Esophagus squamous epithelium (tissue), 5 donors: ENCODE measurements at regions not wholly inside any gene's neighbourhood (a gene's known extent, or its start where the extent isn't known, plus 50 kb on each side); places are given as distances from the start of the nearest gene placed in this dataset.

Experiments
- DNase-seq: peaks from one replicate; lab custom pipeline; 2025; lab: John Stamatoyannopoulos, UW
- H3K27ac ChIP-seq, 4 donors: fragments of 200-600 bp; sonication (generic); one replicate each; pipeline ENCODE4 v1.5.1; 2016 to 2019; ENCODE audit warnings: mild to moderate bottlenecking in 1 of 4
- H3K27me3 ChIP-seq, 4 donors: fragments of 200-600 bp; sonication (generic); 1 replicate in 3 of 4; 2 replicates in 1 of 4; pipeline versions ENCODE4 v1.5.1 to v1.6.0; 2017 to 2021; ENCODE audit warnings: antibody characterized with exemption in 1 of 4
- H3K36me3 ChIP-seq, 3 donors: fragments of 200-600 bp; sonication (generic); one replicate each; pipeline ENCODE4 v1.5.1; 2016 to 2019
- H3K4me1 ChIP-seq, 3 donors: fragments of 200-600 bp; sonication (generic); one replicate each; pipeline ENCODE4 v1.5.1; 2017 to 2019
- H3K4me3 ChIP-seq, 4 donors: fragments of 200-600 bp; sonication (generic); 1 replicate in 3 of 4; 2 replicates in 1 of 4; pipeline ENCODE4 v1.5.1; 2016 to 2019; ENCODE audit warnings: mild to moderate bottlenecking in 2 of 4, moderate library complexity in 1 of 4
- H3K9me3 ChIP-seq, 3 donors: fragments of 200-600 bp; sonication (generic); one replicate each; pipeline ENCODE4 v1.5.1; 2016 to 2019
- POLR2A ChIP-seq, 4 donors: fragments of 450-650 bp; IDR thresholded peaks; one replicate each; pipeline ENCODE4 v1.6.1; 2017; ENCODE audit warnings: antibody characterized with exemption in 4 of 4, mild to moderate bottlenecking in 4 of 4, moderate library complexity in 3 of 4
- WGBS, 2 donors: methylation state at CpG; one replicate each; pipeline ENCODE4 v1.1.5; 2018; 5-methylcytosine and 5-hydroxymethylcytosine counted together
- intact Hi-C: fragments of 100-400 bp; cut with DNase I; formaldehyde crosslinking; loops from one replicate; pipeline ENCODE4 v1.15.0; 2022
- TF ChIP-seq, protein P1 (sequence below), 6 experiments: fragments of 450-650 bp in 4 of 6; fragments of 200-600 bp in 2 of 6; sonication (generic) in 2 of 6; IDR thresholded peaks; one replicate each; pipeline ENCODE4 v1.5.1; 2016 to 2019; ENCODE audit warnings: antibody characterized with exemption in 6 of 6, mild to moderate bottlenecking in 4 of 6, moderate library complexity in 4 of 6
- donor health status: DM: yes; HTN: yes; CAD: no.

DNA sequence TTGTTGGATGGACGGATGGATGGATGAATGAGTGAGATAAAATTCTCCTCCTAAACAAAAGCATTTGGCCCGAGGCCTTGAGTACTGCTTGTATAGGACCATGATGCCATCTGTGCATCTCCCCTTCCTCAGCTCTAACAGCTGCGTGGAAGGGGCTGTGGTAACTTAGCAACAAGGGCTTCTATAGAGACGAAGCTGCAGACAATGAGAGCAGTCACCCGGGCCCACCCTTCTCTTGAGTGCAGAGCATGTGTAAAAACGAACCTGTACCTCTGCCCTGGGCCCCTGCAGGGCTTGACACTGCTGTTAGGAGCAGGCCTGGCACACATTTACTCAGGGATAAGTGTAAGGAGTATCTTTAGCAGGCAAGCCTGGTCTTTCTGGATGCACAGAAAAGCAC is 391.5 kb downstream of the CADM1 start:
- WGBS, 2 donors: 50 to 56% methylated on average over 4 to 6 of the region's 6 CpGs
- no peak for DNase-seq
- TF ChIP-seq, protein P1, sequence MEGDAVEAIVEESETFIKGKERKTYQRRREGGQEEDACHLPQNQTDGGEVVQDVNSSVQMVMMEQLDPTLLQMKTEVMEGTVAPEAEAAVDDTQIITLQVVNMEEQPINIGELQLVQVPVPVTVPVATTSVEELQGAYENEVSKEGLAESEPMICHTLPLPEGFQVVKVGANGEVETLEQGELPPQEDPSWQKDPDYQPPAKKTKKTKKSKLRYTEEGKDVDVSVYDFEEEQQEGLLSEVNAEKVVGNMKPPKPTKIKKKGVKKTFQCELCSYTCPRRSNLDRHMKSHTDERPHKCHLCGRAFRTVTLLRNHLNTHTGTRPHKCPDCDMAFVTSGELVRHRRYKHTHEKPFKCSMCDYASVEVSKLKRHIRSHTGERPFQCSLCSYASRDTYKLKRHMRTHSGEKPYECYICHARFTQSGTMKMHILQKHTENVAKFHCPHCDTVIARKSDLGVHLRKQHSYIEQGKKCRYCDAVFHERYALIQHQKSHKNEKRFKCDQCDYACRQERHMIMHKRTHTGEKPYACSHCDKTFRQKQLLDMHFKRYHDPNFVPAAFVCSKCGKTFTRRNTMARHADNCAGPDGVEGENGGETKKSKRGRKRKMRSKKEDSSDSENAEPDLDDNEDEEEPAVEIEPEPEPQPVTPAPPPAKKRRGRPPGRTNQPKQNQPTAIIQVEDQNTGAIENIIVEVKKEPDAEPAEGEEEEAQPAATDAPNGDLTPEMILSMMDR (IDR thresholded peaks at IDR 0.05): no peak
- TF ChIP-seq POLR2A (IDR thresholded peaks at IDR 0.05): no peak

DNA sequence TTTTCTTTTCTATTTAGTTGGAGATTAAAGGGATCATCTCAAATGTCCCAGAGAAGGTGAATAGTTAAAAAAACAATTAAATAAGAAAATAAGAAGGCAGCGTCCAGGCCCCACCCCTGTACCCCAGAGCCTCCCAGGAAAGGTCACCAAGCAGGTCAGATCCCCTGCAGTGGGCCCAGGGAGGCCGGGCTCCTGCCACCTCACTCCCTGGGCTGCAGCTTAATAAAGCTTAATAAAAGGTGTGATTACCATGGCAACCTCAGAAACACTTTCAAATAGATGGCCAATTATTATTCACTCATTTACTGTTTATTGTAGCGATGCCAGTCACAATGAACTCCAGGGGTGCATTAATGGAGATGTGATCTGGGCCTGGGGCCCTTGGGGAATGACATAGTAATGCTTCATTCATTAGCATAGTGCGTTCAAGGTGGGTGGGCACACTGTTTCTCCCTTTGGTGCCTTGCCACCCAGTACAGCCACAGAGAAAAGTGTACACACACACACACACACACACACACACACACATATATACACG is 386.2 kb downstream of the CADM1 start:
- Histone ChIP-seq H3K36me3 (no peaks in the 10 kb centered on the region), H3K27ac (no peak overlapping the region), H3K4me3 (no peak overlapping the region), H3K4me1 (no peaks in the 10 kb centered on the region), H3K27me3 (no peaks in the 10 kb centered on the region), H3K9me3 (no peaks in the 10 kb centered on the region)
- TF ChIP-seq POLR2A (IDR thresholded peaks at IDR 0.05): no peak
- TF ChIP-seq, protein P1 (IDR thresholded peaks at IDR 0.05): no peak
- intact Hi-C loops: no loop called here
- DNase-seq: no peak
- WGBS, 2 donors: 38 to 45% methylated on average over 4 to 5 of the region's 5 CpGs

More for the DNA sequence above, 391.5 kb downstream of the CADM1 start:
- intact Hi-C loops: no loop called here
- Histone ChIP-seq H3K36me3 (no peaks in the 10 kb centered on the region), H3K9me3 (no peaks in the 10 kb centered on the region), H3K27ac (no peak overlapping the region), H3K27me3 (no peaks in the 10 kb centered on the region), H3K4me1 (no peaks in the 10 kb centered on the region), H3K4me3 (no peak overlapping the region)

DNA sequence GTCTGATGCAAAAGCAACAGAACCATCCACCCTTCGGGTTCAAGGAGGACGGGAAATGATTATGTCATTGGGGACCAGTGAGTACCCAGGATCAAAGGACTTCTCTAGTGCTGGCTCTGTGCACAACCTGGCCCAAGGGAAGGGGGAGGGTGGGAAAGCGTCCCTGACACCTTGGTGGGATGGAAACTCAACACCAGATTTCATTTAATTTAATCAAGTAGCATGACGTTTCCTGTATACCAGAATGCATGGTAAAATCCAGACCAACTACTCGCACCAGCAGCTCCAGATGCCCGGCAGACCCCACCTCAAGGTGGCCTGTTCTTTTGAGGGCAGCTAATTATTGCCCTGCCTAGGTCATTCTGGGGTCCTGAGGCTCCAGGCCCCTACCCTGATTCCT is 385.1 kb downstream of the CADM1 start:
- Histone ChIP-seq H3K9me3 (no peaks in the 10 kb centered on the region), H3K27me3 (no peaks in the 10 kb centered on the region), H3K4me3 (no peak overlapping the region), H3K4me1 (no peaks in the 10 kb centered on the region), H3K36me3 (no peaks in the 10 kb centered on the region), H3K27ac (no peak overlapping the region)
- no peak for DNase-seq
- TF ChIP-seq, protein P1 (IDR thresholded peaks at IDR 0.05): no peak
- TF ChIP-seq POLR2A (IDR thresholded peaks at IDR 0.05): no peak
- intact Hi-C loops: no loop called here
- 78 to 89% methylated on average over 4 of the region's 6 CpGs for WGBS, 2 donors
